ENCODE measurements at regions not wholly inside any gene's neighbourhood (a gene's known extent, or its start where the extent isn't known, plus 50 kb on each side); places are given as distances from the start of the nearest gene placed in this dataset.

DNA sequence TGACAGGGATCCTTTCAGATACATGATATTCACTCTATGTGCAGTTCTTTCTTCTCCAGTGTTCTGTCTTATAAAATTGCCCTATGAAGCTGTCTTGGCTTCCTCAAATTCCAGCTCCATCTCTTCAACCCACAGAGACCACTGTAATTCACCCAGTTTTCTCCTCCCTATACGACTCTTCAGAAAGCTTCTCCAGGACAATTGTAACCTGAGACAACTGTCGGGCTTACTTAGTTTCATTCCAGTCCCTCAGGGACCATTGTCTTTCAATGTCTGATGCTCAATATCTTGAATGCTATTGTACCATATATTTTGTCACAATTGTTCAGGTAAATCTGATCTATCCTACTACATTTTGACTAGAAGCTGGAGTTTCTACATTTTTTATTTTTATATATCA, 345.3 kb downstream of the RPL10L start:
- no peaks in the 10 kb centered on the region for H3K36me3 ChIP-seq (ENCODE audit: insufficient read depth in 1 of 2, low read depth in 1 of 2)
- no peak for TF ChIP-seq CTCF (IDR thresholded peaks at IDR 0.05)
- no peak overlapping the region for H3K27ac ChIP-seq
- intact Hi-C loops (cut with DNase I), result no loop called here
- DNase-seq (no peak), ATAC-seq (no peak)
- no peaks in the 10 kb centered on the region for H3K9me3 ChIP-seq
- no peak overlapping the region for H3K4me3 ChIP-seq
- no peaks in the 10 kb centered on the region for H3K27me3 ChIP-seq (ENCODE audit: insufficient read depth in 3 of 3, low read length in 2 of 3)
- no peaks in the 10 kb centered on the region for H3K4me1 ChIP-seq
- 38 to 53% (median 39%) methylated on average over 2 of the region's 2 CpGs for WGBS, 3 donors

- Histone ChIP-seq H3K36me3 (ENCODE audit: insufficient read depth in 1 of 2, low read depth in 1 of 2) (no peaks in the 10 kb centered on the region), H3K4me1 (no peaks in the 10 kb centered on the region), H3K9me3 (peaks cover 14% of the 10 kb centered on the region), H3K4me3 (no peak overlapping the region), H3K27ac (no peak overlapping the region), H3K27me3 (ENCODE audit: insufficient read depth in 3 of 3, low read length in 2 of 3) (no peaks in the 10 kb centered on the region)
- ATAC-seq (no peak), DNase-seq (no peak)
- 92 to 96% (median 96%) methylated on average over 2 of the region's 2 CpGs for WGBS, 3 donors
- intact Hi-C loops (cut with DNase I), result no loop called here
- no peak for TF ChIP-seq CTCF (IDR thresholded peaks at IDR 0.05)
These were observed 350.8 kb downstream of the RPL10L start for GRCh38 chr14:46300765-46301164.

GRCh38 chr14:46290706-46291105, 360.9 kb downstream of the RPL10L start:
- Histone ChIP-seq H3K9me3 (no peaks in the 10 kb centered on the region), H3K4me3 (no peak overlapping the region), H3K4me1 (no peaks in the 10 kb centered on the region), H3K36me3 (ENCODE audit: insufficient read depth in 1 of 2, low read depth in 1 of 2) (no peaks in the 10 kb centered on the region), H3K27ac (no peak overlapping the region), H3K27me3 (ENCODE audit: insufficient read depth in 3 of 3, low read length in 2 of 3) (no peaks in the 10 kb centered on the region)
- DNase-seq (no peak), ATAC-seq (no peak)
- no peak for TF ChIP-seq CTCF (IDR thresholded peaks at IDR 0.05)
- intact Hi-C loops (cut with DNase I), result no loop called here

- no peaks in the 10 kb centered on the region for H3K4me1 ChIP-seq
- no peaks in the 10 kb centered on the region for H3K36me3 ChIP-seq (ENCODE audit: insufficient read depth in 1 of 2, low read depth in 1 of 2)
- peaks cover 4% of the 10 kb centered on the region for H3K9me3 ChIP-seq
- intact Hi-C loops (cut with DNase I), result no loop called here
- no peak overlapping the region for H3K4me3 ChIP-seq
- TF ChIP-seq CTCF (IDR thresholded peaks at IDR 0.05), result no peak
- H3K27ac ChIP-seq, result no peak overlapping the region
- ATAC-seq (no peak), DNase-seq (no peak)
- H3K27me3 ChIP-seq (ENCODE audit: insufficient read depth in 3 of 3, low read length in 2 of 3), result no peaks in the 10 kb centered on the region
- WGBS, 3 donors, result 61 to 63% (median 61%) methylated on average over 1 of the region's 1 CpG
These were observed 371.8 kb downstream of the RPL10L start for GRCh38 chr14:46279776-46280175.

DNA sequence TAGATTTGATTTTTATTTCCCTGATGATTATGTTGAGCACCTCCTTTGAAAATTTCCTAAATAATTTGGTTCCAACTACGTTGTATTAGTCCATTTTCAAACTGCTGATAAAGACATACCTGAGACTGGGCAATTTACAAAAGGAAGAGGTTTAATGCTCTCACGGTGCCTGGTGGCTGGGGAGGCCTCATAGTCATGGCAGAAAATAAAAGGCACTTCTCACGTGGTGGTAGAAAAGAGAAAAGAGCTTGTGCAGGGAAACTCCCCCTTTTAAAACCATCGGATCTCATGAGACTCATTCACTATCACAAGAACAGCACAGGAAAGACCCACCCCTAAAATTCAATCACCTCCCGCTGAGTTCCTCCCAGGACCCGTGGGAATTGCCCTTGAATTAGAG, 372.3 kb downstream of the RPL10L start:
- TF ChIP-seq CTCF (IDR thresholded peaks at IDR 0.05), result no peak
- no peak overlapping the region for H3K27ac ChIP-seq
- H3K4me3 ChIP-seq, result no peak overlapping the region
- H3K27me3 ChIP-seq (ENCODE audit: insufficient read depth in 3 of 3, low read length in 2 of 3), result no peaks in the 10 kb centered on the region
- WGBS, 3 donors, result 49 to 50% (median 50%) methylated on average over 6 of the region's 6 CpGs
- DNase-seq (no peak), ATAC-seq (no peak)
- intact Hi-C loops (cut with DNase I), result no loop called here
- H3K4me1 ChIP-seq, result no peaks in the 10 kb centered on the region
- peaks cover 4% of the 10 kb centered on the region for H3K9me3 ChIP-seq
- H3K36me3 ChIP-seq (ENCODE audit: insufficient read depth in 1 of 2, low read depth in 1 of 2), result no peaks in the 10 kb centered on the region
